Liver (tissue), 3 donors: ENCODE measurements at regions not wholly inside any gene's neighbourhood (a gene's known extent, or its start where the extent isn't known, plus 50 kb on each side); places are given as distances from the start of the nearest gene placed in this dataset.

Source experiments
- GABPA ChIP-seq, 2 donors: IDR thresholded peaks in 1 of 2; conservative IDR thresholded peaks in 1 of 2; 2 replicates each; pipeline ENCODE4 v1.6.1; 2016; ENCODE audit warnings: antibody characterized with exemption in 2 of 2, mild to moderate bottlenecking in 1 of 2, moderate library complexity in 1 of 2
- JUND ChIP-seq, 2 donors: IDR thresholded peaks; 2 replicates each; pipeline ENCODE4 v1.6.1; 2016; ENCODE audit warnings: antibody characterized with exemption in 2 of 2
- MAX ChIP-seq: IDR thresholded peaks from 2 replicates; pipeline ENCODE4 v1.6.1; 2016; ENCODE audit warnings: antibody characterized with exemption
- RAD21 ChIP-seq, 2 donors: IDR thresholded peaks; 2 replicates each; pipeline ENCODE4 v1.6.1; 2016; ENCODE audit warnings: antibody characterized with exemption in 2 of 2, mild to moderate bottlenecking in 2 of 2
- TAF1 ChIP-seq: conservative IDR thresholded peaks from 2 replicates; pipeline ENCODE4 v1.6.1; 2016; ENCODE audit warnings: antibody characterized with exemption, mild to moderate bottlenecking
- YY1 ChIP-seq: IDR thresholded peaks from 2 replicates; pipeline ENCODE4 v1.6.1; 2016; ENCODE audit warnings: antibody characterized with exemption, mild to moderate bottlenecking
- TF ChIP-seq, protein P1 (sequence below): fragments of 150-350 bp; IDR thresholded peaks from 2 replicates; pipeline ENCODE4 v1.5.1; 2017; ENCODE audit warnings: improper control_type of control experiment, low read depth, low read length; ENCODE audit not compliant: missing input control
- TF ChIP-seq, protein P2 (sequence below): IDR thresholded peaks from 2 replicates; pipeline ENCODE4 v1.6.1; 2016; ENCODE audit warnings: antibody characterized with exemption
- TF ChIP-seq, protein P3 (sequence below): IDR thresholded peaks from 2 replicates; pipeline ENCODE4 v1.6.1; 2016; ENCODE audit warnings: antibody characterized with exemption, mild to moderate bottlenecking
- donor health status: healthy.
- donor health status: healthy.

DNA sequence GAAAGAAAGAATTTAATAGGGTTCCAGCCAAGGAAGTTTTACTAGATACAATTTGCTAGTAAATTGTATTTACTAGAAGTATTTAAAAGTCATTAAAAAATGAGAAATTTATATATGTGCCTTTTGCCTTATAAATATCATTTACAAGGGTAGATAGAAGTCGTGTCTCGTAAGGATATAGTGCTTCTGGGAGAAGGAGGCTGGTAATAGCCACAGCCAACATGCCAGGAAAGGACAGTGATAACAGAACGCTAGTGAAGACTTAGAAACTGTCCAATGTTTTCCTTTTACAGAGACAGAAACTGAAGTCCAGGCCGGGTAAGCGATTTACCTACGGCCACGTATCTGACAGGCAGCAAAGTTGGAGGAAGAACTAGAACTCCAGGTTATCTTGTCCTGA, 113.5 kb upstream of the LRRN1 start:
- TF ChIP-seq, protein P1, sequence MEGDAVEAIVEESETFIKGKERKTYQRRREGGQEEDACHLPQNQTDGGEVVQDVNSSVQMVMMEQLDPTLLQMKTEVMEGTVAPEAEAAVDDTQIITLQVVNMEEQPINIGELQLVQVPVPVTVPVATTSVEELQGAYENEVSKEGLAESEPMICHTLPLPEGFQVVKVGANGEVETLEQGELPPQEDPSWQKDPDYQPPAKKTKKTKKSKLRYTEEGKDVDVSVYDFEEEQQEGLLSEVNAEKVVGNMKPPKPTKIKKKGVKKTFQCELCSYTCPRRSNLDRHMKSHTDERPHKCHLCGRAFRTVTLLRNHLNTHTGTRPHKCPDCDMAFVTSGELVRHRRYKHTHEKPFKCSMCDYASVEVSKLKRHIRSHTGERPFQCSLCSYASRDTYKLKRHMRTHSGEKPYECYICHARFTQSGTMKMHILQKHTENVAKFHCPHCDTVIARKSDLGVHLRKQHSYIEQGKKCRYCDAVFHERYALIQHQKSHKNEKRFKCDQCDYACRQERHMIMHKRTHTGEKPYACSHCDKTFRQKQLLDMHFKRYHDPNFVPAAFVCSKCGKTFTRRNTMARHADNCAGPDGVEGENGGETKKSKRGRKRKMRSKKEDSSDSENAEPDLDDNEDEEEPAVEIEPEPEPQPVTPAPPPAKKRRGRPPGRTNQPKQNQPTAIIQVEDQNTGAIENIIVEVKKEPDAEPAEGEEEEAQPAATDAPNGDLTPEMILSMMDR, result no peak
- TF ChIP-seq, protein P2, sequence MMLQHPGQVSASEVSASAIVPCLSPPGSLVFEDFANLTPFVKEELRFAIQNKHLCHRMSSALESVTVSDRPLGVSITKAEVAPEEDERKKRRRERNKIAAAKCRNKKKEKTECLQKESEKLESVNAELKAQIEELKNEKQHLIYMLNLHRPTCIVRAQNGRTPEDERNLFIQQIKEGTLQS, result no peak
- TF ChIP-seq, protein P3, sequence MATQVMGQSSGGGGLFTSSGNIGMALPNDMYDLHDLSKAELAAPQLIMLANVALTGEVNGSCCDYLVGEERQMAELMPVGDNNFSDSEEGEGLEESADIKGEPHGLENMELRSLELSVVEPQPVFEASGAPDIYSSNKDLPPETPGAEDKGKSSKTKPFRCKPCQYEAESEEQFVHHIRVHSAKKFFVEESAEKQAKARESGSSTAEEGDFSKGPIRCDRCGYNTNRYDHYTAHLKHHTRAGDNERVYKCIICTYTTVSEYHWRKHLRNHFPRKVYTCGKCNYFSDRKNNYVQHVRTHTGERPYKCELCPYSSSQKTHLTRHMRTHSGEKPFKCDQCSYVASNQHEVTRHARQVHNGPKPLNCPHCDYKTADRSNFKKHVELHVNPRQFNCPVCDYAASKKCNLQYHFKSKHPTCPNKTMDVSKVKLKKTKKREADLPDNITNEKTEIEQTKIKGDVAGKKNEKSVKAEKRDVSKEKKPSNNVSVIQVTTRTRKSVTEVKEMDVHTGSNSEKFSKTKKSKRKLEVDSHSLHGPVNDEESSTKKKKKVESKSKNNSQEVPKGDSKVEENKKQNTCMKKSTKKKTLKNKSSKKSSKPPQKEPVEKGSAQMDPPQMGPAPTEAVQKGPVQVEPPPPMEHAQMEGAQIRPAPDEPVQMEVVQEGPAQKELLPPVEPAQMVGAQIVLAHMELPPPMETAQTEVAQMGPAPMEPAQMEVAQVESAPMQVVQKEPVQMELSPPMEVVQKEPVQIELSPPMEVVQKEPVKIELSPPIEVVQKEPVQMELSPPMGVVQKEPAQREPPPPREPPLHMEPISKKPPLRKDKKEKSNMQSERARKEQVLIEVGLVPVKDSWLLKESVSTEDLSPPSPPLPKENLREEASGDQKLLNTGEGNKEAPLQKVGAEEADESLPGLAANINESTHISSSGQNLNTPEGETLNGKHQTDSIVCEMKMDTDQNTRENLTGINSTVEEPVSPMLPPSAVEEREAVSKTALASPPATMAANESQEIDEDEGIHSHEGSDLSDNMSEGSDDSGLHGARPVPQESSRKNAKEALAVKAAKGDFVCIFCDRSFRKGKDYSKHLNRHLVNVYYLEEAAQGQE, result no peak
- no peak for TF ChIP-seq MAX
- TF ChIP-seq GABPA (IDR thresholded peaks at IDR 0.05 in 1 of 2, conservative IDR thresholded peaks at IDR 0.05 in 1 of 2), result no peak
- no peak for TF ChIP-seq TAF1
- no peak for TF ChIP-seq JUND (IDR thresholded peaks at IDR 0.05)
- no peak for TF ChIP-seq RAD21 (IDR thresholded peaks at IDR 0.05)
- no peak for TF ChIP-seq YY1
